ENCODE measurements at regions not wholly inside any gene's neighbourhood (a gene's known extent, or its start where the extent isn't known, plus 50 kb on each side); places are given as distances from the start of the nearest gene placed in this dataset.

- ATAC-seq (peak; percentile 45), DNase-seq (no peak)
- intact Hi-C loops (cut with DNase I, micrococcal nuclease): no loop called here
Measured at GRCh38 chr1:24236789-24237371, 49.8 kb upstream of the IFNLR1 start.

Measured in left colon (tissue), 2 donors.